ENCODE measurements at regions not wholly inside any gene's neighbourhood (a gene's known extent, or its start where the extent isn't known, plus 50 kb on each side); places are given as distances from the start of the nearest gene placed in this dataset.

DNA sequence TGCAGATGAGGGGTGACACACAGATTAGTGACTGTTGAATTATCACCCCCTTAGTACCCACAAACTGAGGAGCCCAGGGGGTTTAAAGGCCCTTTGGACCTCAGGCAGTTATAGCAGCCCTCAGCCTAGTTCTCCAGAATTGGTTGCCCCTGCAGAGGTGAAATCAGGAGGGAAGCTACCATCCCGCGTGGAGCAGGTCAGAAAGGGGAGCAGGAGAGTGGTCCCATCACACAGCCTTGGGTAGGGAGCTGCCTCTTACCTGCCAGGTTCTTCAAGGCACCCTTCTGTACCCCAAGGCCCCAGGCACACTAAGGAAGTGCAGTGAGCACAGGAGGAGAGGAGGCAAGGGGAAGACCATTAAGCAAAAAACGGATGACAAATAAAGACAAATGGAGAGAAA lies 121.2 kb upstream of the TNR start:
- no peak for DNase-seq

DNA sequence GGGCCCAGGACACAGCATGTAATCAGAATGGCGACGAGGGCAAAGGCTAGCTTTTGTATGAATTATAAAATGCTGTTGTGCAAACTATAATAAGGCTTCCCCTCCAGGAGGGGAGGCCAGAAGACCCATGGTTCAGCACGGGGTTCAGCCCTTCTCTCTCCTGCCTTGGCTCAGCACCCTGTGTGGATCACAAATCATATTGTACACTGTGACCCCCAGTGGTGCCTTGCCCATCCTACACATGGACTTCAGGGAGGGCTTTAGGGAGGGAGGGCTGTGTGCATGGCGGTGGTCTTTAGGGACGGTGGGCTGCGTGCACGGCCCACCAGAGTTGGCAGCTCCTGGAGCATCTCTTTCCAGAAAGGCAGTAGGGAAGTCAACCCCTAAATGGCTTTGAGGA lies 120.8 kb upstream of the TNR start:
- DNase-seq: no peak

DNA sequence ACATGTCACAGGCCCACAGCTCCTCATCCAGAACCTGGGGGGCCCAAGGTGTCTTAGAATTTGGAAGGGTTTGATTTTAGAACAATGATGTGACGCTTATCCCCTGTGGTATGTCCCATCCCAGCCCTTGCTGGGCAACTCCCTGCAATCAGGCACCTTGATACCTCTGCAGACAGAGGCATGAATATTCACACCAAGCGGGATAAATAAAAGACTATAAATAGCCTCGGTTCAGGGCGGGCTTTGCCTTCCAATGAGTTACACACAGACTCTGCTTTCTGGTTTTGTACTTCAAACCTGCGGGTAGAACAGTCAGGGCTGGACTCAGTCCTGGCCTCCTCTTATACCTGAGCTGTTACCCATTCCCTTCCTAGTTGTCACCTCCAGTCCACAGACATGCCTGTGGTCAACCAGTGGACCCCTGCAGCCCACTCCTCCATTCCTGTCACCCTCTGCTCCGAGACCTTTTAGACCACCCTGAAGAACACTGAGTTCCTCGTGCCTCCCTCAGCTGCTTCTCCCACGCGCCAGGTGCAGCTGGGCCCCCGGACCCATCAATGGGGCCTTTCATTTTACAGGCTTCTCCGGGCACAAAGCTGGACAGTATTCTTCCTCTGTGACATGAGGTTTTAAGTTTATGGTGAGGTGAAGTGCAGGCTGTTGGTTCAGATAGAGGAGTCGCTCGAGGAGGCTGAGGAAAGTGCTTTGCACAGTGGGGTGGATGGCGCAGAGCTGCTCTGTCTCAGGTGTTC lies 120.1 kb upstream of the TNR start:
- no peak for DNase-seq

DNA sequence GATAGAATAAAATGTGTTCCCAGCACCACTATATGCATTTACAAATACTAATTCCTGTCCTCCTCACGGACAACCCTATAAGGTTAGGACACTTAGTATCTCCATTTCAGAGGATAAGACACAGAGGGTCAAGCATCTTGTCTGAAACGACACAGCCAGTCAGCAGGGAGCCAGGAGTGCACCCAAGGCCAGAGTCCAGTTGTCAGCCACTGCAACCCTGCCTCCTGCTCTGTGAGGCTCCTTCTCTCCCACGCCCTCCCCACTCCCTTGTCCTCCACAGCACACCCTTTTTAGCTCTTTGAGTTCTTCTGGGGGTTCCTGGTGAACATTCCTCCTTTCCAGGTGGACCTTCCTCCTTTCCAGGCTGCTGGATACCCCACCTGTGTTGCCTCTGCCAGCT lies 119.0 kb upstream of the TNR start:
- no peak for DNase-seq

DNA sequence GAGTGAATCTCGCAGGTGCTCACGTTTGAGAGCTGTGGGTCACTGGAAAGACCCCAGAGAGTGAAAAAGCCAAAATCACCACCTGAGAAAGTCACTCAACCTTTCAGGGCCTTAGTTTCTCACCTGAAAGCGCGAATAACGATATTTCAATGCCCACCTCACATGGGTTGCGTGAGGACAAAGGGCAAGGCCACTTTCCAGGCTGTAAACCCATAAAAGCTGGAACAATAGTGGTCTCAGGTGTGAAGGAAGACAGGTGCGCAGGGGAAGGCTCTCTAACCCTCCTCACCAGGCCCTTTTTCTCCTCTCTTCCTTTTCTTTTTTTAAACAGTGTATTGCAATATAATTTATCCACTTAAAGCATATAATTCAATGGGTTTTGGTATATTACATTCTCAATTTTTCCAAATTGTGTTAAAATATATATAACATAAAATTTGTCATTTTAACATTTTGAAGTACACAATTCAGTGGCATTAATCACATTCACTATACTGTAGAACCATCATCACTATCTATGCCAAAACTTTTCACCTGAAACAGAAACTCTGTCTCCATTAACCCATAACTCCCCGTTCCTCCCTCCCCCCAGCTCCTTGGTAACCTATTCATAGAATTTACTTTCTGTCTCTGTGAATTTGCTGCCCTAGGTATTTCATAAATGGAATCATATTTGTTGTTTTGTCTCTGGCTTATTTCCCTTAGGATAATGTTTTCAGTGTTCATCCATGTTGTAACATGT lies 118.4 kb upstream of the TNR start:
- no peak for DNase-seq

DNA sequence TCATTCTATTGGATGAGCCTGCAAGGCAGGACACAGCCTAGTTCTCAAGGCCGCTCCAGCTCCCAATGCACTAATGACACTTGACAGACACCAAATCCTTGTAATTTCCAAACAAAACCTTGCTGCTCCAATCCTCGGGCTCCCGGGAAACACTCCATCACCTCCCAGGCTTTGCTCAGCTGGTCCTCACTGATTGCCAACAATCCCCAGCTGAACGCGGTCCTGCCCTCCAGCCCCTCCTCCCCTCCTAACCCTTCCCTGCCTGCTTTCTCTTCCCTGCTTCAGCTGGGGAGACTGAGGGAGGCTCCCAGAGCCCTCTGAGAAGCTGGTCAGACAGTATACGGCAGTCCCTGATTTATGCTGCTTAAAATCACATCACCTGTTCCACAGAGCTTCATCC lies 114.4 kb upstream of the TNR start:
- DNase-seq: no peak

DNA sequence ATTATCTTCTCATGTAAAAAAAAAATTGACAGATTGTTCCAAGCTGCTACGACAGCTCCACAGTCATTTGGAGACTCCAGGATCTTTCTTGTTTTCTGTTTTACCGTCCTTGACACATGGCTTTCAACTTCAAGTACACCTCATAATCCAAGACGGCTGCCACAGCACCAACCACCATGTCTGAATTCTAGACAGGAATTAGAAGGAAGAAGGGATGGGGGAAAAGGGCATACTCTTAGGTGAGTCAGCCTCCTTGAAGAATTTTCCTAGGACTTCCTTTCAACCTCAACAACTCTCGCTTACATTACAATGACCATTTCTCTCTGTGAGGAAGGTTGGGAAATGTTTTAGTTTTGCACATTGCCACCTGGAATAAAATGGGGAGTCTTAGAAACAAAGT lies 110.3 kb upstream of the TNR start:
- DNase-seq: no peak

DNA sequence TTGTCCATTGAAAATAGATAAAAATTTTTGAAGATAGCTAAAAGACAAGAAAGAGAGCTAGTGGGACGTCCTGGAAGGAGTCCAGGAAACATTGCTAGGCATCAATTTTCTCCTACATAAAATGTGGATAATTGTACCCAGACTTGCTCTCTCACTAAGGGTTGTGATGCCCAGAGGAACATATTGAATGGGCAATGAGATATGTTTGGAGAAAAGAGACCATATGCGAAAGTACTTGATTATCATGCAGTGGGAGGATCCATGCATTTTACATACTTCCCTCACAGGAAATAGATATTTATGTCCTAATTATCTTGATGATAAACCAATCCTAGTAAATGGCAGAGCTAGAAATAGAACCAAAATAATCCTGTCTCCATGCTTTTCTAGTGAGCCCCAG lies 108.4 kb upstream of the TNR start:
- no peak for DNase-seq

DNA sequence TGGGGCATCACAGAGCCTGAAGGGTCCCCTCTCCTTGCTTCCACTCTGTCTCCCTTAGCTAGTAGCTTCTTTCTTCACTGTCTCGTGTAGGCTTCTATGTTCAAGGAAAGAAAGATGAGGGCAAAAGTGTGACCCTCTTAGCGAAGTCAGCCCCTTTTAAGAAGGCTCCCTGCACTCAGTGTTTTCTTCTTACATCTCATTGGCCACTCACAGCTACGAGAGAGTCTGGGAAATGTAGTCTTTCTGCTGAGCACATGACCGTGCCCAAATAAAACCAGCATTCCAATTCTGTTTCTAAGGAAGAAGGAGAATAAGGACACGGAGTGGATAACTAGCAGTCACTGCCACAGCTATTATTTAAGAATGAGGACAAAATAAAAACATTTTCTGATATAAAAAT lies 104.9 kb upstream of the TNR start:
- DNase-seq: no peak

DNA sequence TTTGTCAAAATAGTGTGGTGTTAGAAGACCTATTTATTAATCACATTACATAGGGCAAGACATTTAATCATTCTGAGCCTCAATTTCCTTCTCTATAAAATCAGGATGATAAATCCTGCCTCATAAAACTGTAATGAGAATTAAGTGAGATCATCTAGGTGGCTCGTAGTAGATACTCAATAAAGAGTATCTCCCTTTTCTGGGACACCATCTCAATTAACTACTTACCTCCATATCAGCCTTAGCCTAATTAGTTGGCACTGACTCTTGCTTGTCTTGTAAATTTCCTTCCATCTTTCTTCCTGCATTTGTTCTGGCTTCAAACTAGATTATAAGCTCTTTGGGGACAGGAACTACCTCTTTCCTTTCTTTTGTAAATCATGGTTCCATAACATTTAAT lies 102.6 kb upstream of the TNR start:
- no peak for DNase-seq

DNA sequence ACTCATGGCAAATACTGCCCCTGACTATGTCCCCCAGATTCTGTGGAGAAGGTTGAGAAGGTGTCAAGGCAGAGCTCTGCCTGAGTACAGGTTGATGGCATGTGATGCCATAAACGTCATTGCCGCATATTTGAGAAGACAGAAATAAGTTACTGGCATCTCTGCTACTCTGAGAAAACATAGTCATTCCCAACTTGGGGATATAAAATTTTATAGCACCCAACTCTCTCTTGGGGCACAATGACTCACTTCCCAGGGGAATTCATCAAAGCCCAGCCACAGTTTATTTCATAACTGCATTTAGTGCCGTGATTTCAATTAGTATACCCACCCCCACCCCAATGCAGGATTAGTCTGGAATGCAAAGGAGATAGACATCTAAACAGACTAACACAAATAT lies 101.9 kb upstream of the TNR start:
- no peak for DNase-seq

DNA sequence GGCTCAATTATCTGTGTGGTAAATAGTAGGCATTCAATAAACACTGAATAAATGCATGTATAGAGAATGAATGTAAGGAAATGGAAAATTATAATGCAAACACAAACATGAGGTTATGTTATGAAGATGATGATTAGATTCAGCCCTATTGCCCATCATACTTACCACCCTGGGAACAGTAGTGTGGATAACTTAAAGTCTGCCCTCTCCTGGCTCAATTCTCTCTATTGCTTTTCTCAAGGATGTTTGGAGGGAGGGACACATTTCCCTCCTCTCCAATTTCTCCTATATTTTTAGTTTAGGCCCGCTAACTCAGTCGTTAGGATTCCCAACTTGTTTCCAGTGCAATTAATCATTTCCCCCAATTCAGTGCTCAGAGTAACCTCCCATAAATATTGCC lies 101.5 kb upstream of the TNR start:
- no peak for DNase-seq

DNA sequence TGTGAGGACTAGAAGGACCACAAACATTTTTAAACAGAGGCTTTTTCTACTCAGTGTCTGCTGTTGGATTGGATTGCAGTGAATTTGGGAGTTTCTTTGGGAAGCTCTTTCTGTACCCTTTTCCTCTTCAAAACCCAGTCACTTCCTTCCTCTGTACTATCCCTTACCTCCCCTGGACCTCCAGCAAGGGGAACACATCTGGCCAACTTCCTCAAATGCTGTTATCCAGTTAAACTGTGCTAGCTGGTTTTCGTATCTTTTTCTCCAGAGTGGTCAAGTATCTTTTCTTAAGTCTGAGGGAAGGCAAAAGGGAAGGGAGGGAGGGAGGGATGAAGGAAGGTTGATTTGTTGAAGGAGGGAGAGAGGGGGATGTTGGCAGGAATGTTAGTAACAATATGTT lies 99.2 kb upstream of the TNR start:
- DNase-seq: no peak

DNA sequence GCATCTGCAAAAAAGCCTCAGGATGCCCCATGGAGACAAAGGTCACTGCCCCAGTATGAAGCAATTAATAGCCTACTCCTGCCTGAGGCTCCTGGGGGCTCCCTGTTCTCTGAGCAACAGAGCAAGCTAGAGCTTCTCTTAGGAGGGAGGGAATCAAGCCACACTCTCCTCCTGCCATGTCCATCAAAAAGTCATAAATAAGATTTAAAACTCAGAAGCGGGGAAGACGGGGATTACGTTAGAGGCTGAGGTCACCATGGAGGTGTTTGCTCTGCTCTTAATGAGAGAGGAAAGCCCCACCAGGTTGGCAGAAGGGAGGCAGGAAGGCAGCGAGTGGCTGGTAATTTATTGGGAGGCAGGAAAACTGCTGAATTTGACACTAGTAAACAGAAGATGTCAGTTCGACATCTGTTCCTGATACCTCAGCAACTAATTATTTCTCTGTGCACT lies 98.4 kb upstream of the TNR start:
- no peak for DNase-seq

DNA sequence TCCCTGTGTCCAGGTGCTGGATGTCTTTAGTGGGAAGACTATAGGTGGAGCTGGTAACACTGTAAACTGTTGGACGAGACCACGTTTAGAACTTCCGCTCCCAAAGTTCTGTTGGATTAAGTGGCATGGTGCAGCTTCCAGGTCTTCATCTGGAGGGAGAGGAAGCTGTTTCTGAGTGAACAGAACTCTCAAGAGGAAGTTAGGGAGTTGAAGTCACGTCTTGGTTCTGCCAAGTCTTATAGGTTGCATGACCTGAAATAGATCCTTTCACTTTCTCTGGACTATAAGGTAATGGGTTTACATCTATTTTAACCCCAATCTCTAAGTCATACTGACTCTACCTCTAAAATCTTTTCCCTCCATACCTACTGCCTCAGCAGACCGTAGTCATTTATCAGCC lies 97.4 kb upstream of the TNR start:
- no peak for DNase-seq

DNA sequence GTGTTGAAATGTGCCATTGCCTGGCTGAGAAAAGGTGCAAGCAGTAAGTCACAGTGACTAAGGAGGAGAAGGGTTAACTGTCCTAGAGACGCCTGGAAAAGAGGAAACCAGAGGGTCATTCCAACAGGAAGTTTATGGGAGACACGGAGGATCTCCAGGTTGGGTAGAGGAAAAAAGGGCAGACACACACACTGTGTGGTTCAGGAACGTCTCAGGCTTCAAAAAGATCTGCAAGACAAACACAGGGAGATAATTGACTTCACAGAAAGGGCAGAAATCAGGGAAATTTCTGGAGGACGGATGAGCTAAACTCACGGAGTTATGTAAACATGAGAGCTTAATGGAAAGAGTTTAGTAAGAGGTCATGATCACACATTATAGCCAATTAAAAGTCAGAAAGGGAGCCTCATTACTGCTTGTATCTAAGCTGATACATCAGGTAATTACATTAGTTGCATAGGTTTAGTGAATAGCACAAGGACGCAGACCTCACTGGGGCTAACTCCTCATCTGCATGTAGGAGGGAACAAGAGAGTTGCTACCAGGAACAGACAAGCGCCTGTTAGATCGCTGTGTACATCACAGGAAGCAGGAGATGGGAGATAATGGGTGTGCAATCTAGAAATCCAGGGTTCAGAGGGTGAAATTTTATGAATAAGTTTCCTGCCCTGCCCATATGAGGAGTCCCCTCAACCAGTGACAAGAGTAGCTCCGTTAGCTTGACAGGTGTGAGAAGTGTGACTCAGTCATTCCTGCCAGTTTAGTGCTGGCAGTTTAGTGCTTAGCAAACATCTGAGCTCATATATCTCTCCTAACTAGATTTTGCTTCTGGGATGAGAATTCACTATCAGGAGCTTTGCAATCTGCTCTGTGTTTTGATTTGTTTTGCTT lies 96.6 kb upstream of the TNR start:
- DNase-seq: no peak

DNA sequence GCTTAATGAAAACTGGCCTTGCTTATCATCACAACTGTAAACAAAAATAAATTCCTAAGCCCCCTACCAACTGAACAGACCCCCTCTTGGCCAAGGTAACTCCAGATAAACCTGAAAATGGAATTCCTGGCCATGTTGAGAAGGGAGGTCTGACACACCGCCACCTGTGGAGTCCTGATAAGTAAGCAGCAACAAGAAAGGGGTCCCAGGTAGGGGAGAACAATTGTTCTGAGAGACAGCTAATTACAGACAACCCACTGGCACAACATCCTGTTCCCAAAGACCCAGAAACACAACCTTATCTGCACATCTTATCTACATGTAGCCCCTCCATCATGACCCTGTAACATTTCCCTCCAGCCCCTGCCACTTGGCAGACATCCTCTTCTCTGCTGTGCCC lies 91.2 kb upstream of the TNR start:
- DNase-seq: no peak

DNA sequence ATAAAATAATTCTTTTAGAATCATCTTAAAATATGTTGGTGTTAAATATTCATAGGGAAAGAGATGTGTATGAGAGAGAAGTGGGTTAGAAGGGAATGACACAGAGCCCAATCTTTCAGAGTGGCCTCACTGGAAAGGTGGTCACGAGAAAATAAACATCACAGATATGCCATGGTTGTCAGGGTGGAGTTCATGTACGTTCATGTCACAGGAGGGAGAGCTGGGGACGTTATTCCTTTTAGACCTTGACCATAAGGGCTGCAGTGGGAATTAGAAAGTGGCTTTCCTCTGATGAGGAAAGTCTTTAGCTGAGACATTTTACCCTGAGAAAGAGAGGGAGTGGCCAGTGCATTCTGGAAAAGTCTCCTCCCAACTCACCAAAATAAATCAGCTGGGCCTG lies 90.6 kb upstream of the TNR start:
- no peak for DNase-seq

DNA sequence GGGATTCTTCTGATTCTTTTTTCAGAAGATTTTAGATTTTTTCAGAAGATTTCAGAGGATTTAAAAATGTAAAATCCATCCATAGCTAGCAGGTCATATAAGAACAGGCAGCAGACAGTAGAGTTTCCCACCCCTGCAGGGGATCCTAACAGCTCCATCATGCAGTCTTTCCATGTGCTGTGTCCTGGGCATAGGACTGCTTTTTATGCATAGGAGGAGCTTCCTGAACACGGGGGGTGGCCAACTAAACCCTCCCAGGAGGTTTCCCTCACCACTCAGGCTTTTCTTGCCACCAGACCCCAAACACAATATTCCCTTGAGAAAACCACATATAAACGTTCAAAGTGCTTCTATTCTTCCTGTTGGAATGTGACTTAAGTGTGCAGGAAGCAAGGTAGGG lies 90.1 kb upstream of the TNR start:
- no peak for DNase-seq

DNA sequence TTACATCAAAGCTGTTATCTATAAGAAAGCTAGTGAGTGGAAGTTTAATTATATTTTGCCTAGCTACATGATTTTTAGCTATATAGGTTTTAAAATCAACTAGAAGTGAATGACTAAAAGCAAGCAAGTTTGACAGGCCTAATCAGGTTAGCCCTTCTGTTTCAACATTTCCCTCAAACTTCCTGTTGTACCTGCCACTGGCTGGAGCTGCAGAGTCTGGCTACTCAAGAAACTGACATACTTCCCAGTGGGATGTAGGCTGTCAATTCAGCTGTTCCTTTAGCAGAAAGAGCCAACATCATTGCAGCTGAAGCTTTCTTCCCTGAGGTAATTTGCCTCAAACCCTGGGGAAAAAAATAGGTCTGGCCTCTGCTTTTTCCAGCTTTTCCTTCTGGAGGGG lies 87.1 kb upstream of the TNR start:
- no peak for DNase-seq

DNA sequence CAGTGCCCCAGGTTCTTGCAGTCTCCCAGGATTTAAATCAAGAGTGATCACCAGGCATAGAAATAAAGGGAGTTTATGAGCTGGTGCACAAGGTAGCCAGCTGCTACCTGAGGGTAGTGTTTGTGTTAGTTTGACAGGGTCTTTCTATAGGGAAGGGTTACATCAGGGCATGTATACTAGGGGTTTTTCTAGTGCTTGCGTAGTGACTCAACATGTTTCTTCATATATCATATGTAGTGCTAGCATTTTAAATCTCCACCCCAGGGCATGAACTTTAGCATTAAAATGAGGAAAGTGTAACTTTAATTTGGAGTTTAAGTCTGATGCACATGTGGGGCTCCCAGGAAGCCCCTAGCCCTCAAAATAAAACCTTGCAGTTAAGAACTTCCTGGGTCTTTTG lies 86.5 kb upstream of the TNR start:
- no peak for DNase-seq

DNA sequence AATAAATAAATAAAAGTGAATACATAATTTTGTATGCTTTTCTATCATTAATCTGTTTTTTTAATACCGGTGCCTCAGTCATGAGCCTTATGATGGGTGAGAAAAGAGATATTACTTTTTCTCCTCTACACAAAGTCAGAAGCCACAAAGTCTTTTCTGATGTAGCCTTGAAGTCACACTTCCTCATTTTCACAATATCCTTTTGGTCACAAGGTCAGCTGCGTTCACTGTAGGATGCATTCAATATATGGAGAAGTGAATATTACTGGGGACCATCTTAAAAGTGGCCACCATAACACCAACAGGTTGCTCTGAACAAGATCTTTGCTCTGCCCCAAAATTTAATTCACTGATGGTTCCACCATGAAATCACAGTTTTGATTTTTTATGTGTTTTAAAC lies 83.3 kb upstream of the TNR start:
- no peak for DNase-seq

DNA sequence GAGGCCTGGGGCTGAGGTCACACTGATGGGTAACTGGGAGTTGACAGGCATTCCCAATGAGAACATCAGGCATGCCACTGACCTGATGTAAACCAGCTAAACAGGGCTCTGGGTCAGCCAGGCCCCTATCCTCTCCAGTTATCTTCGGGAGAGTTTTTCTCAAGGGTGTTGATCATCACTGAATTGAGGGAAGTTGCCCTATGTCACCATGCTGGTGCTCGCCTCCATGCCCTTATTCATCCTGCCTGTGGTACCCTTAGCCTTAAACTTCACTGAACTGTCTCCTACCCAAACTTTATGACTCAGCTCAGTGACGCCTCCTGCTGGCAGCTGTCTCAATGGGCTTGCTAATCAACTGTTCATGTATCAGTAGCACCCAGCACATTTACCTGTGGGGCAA lies 80.7 kb upstream of the TNR start:
- DNase-seq: no peak

DNA sequence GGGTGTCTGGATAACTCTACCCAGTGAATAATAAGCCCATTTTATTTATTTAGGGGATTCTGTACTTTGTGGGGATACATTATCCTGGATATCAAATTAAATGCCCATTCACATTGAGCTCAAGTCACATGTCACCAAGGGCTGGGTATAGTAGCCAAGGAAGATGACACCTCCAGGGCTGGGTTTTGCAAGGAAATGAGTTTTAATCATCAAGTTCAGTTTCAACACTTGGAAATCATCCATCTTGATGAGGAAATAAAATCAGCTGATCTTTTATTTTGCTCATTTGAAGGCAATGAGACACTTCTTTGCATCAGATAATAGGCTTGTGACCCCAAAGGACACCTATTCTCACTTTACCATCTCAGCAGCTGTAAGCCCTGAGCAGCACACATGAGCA lies 80.0 kb upstream of the TNR start:
- DNase-seq: no peak

Data from NCI-H1048 (cell line).